GM19397 (cell line): ENCODE measurements at regions not wholly inside any gene's neighbourhood (a gene's known extent, or its start where the extent isn't known, plus 50 kb on each side); places are given as distances from the start of the nearest gene placed in this dataset.
"Not testable (repeated sequence)": the region's sequence is repeated elsewhere in the genome, so short reads cannot be mapped to it uniquely, and the experiment has no call there.

Source experiments
- ATAC-seq: cut with Tn5 transposase; IDR thresholded peaks from one replicate; pipeline ENCODE4 v1.9.1; 2021; ENCODE audit warnings: mild to moderate bottlenecking, moderate library complexity; ENCODE audit not compliant: unreplicated experiment

DNA sequence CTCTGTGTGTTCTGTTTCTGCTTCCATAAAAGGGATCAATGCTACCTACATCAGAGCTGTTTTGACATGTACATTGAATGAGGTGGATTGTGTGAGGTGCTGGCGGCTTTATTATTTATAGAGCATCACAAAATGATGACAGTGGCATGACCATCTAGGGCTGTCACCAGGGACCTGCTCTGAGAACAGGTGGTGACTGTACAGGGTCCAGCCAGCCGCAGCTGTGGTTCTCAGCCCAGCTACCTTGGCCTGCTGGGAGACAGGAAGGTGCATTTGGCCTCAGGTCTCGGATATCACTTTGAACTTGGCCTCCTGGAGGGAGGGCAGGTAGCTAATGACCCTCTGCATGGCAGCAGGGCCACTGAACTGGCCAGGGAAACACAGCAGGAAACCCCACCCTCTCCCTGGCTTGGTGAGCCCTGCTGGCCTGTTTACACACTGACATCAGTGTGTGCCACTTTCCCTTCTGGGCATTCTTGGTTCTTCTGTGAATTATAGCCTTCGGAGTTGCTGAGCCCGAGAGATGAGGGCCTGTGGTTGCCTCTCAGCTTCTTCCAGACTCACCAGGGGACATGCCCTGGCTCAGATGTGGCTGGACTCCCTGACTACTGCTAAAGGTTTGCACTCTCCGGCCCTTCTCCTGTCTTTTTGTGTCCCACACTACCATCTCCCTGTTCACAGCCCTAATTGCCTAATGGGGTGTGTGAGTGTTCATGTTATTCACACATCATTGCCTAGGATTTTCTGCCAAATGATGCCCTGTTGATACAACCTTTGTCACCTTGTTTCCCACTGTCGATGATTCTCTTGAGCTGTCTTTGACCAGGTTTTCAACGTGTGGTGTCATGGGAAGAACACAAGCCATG is 109.2 kb upstream of the RAB12 start:
- no peak for ATAC-seq

DNA sequence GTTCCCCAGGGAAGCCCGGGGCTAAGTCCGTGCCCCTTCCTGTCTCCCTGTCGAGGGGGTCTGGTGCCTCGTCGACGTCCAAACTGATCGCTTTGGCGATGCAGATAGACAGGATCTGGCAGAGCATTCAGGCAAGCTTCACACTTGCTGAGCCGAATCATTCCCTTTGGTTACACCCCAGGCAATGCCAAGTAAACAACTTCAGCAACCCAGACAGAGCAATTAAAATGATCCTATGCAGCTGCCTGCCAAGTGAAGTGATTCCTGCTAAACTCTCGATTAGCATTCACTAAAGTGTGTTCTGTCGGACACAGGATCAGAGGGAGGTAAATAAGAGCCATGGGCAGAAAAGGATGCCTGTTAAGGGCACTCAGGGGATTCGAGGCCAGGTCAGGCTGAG is 108.2 kb upstream of the RAB12 start:
- ATAC-seq, result no peak

DNA sequence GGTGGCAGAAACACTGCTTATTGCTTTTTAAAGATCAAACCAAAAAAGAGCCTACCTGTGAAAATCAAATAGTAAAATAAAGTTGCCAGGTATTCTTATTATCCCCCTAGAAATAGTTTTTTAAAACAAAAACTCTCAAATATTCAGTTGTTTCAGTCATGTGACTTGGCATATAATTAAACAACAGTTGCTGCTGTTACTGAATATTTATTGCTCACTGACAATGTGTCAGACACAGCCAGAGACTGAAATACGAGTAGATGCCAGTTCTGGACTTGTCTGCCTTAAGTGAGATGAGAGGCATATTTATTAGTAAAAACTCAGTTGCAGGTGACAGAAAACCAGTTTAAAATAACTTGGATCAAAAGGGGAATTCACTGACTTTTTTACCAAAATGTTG is 106.0 kb upstream of the RAB12 start:
- no peak for ATAC-seq

DNA sequence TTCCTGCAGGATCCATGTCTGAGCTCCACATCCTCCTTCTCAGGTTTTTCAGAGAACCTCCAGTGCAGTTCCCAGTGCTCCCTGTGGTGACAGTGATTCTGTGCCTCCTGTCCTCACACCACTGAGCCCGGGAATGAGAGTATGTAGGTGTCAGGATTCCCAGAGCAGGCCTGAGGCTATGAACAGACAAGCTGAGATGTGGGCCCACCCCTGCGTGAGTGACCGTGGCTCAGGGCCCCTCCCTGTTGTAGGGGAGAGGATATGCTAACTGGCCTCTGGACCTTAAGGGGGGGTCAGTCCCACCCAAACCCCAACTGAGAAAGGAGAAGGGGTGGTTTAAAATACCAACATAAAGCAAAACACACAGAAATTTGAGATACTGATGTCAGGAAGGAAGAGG is 104.8 kb upstream of the RAB12 start:
- no peak for ATAC-seq

DNA sequence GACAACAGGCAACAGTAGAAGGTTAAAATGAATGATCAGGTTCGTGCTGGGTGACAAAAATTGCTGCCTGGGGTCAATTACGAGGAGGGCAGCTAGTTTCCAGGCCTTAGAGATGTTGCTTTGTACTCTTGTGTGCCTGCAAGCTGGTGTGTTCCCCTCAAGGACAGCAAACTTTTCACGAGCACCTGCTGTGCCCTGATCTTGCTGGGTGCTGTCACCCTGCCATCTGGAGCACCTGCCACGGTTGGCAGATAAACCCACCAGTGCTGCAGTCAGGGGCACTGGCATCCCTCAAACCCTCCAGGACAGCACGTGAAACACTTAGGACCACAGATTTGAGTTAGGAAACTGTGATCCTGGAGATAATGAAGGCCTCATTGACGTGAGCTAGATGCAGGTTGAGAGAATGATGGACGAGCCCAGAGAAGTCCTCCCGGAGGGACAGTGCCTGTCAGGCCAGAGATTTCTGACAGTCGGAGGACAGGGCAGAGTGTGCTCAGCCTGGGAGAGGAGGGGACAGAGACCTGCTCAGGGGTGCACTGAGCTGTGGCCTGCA is 104.3 kb upstream of the RAB12 start:
- ATAC-seq, result no peak

DNA sequence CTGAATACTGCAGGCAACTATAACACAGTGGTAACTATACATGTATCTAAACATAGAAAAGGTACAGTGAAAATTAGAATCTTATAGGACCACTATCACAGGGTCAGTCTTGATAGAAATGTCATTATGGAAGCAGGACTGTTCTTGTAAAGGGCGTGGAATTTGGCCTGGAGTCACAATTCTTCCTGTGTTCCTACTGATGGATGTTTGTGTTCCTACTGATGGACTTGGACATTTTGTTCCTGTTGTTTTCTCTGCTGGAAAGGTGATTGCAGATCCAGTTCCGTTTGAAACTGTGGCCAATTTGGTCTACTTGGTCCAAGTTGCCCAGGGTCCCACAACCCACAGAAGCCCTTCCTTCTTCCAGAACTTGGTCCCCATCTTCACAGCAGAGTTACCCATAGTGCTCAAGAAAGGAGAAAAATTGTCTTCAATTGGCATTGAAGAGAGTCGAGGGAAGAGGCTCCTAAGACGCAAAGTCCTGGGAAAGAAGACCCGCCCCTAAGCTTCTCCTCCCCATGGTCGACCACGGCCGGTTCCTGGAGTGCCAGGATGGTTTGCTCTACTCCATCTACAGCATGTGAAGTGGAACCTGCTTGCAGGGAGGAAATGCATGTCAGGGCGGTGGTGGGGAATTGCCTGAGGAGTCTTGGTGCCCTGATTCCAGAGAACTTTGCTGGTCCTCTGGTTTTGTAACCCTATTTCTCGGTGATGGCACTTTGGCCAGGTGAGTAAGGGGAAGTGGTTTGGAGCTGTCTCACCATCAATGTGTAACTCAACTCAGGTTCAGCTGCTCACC is 102.8 kb upstream of the RAB12 start:
- ATAC-seq, result no peak

DNA sequence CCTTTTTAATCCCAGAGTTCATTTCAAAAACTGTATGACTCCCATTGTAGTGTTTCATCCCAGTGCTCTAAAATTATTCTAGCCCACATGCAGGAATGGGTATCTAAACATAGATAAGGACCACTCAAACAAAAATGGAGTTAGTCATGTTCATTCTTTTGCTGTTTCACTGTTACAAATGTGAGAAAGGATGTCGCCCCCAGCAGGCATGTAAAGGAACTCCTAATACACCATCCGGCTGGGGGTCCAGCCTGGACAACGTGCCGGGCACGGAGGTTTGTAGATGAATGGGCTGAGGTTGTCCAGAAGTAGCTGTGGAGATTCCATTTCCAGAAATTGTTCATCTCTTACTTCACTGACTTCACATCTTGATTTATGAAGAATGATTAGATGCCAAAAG is 101.9 kb upstream of the RAB12 start:
- ATAC-seq, result no peak

DNA sequence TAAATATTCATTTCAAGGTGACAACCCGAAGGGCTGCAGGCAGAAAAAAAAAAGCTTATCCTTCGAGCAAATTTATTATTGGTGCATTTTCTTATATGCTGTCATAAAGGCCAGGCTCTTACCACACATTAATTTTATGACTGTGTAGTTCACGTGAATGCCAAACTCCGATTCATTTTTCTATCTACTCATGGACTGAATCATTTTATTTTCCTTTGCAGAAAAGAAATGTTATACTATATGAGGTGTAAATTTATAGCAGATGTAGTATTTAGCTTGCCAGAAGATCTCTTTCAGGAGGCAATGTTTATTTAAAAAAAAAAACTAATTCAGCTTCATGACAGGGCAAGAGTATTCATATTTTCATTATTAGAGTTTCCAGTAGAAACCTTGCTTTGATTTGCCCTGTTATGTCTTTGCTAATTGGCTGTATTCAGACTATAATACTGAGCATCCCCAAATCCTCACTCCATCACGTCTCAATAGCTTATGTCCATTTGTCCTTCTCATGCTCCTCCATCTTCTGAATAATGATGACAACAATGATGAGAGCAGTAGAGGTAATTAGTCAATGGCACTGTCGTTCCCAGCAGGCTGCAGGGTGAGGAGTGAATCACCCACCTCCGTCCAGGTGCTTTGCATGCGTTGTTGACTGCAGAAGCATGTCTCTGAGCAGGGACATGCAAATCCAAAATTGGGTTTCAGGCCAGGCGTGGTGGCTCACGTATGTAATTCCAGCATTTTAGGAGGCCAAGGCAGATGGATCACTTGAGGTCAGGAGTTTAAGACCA is 101.1 kb upstream of the RAB12 start:
- ATAC-seq, result no peak

DNA sequence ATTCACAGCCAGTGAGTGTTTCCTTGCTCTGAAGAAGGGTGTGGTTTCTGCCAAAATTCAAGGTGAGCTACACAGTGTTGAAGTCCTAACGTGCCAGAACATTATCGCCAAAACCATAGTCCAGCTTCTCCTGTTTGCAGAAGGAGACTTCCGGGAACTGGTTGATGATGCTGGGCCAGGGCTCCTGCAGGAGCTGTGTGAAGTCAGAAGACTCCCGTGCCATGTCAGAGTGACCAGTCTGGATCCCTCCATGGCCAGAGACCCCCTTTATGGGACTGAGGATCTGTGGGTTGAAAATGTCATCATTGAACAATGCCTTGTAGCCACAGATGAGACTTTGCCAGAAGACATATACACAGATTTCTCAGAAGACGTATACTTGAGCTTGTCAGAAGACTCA is 96.0 kb upstream of the RAB12 start:
- no peak for ATAC-seq

DNA sequence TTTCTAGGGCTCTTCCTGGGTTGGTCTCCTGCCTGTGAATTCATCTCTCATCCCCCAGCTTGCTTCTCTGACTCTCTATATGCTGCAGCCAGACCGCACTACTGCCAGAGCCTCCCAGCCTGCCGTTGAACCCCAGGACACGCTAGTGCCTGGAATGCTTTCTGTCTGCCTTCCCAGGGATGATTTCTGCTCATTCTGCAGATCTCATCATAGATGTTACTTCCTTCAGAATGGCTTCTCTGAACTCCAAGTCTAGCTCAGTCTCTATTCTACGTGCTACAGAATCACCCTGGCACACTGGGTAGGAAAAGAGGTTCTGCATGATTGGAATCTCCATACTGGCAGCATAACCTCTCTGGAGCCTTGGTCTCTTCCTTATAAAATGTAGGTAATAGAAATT is 94.8 kb upstream of the RAB12 start:
- ATAC-seq, result no peak

DNA sequence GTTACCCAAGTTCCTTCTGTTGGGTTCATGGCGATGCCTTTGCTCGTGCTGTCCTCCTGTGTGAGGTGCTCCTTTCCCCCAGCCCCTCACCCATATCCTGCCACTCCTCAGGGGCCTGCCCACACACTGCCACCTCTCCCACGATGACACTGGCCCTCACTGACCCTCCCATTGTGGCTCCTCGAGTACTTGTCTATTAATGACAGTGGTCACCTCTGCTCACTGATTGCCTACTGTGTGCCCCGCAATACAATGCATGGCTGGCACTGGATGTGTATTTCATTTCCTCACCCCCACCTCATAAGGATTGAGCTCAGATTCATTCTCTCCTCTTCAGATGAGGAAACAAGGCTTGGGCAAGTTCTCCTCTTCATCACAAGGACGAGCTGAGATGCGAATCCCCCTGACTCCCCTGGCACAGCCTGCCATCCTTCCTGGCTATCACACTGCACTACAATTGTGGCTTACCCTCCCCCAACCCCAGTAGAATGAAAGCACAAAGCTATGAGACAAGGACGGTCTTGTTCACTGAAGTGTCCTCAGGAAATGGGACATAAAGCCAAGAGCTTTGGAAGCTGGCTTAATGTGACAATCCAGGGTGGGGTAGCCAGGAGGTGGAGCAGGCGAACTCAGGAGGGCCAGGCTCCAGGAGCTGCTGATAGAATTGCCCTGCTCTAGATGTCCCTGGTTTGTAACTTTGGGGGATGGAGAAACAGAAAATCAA is 93.9 kb upstream of the RAB12 start:
- no peak for ATAC-seq

DNA sequence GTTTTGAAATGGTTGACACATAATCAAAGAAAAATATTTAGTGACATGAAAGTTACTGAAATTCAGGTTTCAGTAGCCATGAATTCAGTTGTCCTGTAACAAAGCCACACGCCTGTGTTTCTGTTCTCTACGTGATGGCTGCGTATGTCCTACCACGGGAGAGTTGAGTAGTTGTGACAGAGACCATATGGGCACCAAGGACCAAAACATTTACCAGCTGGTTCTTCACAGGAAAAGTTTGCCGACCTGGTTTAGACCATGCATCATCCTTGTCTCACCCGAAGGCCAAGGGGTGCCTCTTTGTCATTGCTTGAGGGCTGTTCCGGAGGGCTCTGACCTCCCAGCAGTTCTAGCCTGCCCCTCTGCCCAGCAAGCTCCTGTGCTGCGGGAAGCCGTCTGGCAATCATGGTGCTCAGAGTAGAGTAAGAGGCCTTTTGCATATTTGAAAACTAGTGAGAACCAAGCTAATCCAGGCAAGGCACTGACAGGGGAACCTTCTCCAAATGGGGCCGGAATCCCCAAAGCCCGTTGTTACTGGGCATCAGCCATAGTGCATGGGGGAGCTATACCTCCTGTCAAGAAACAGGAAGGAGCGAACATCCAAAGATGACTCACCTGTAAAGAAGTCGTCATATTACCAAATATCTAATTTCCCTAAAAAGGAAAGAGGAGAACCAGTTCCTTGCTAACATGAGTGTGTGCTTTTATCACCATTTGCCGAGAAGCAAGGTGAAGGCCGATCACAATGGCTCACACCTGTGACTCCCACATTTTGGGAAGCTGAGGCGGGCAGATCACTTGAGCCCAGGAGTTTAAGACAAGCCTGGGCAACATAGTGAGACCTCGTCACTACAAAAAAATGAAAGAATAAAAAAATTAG is 92.6 kb upstream of the RAB12 start:
- ATAC-seq, result no peak

DNA sequence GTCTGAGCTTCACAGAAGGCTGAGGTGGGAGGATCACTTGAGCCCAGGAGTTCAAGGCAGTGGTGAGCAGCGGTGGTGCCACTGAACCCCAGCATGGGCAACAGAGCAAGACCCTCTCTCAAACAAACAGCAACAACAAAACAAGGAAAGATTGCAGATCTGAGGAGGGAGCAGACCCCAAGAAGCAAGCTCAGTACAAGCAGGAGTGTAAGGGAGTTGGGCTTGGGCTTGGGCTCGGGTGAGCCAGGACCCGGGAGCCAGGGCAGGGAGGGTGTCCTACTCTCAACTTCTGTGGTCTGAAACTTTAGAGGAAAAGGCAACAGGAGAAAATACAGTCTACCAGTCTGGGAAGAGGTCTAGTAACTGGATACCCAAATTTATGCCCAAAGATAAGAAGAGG is 92.0 kb upstream of the RAB12 start:
- no peak for ATAC-seq

DNA sequence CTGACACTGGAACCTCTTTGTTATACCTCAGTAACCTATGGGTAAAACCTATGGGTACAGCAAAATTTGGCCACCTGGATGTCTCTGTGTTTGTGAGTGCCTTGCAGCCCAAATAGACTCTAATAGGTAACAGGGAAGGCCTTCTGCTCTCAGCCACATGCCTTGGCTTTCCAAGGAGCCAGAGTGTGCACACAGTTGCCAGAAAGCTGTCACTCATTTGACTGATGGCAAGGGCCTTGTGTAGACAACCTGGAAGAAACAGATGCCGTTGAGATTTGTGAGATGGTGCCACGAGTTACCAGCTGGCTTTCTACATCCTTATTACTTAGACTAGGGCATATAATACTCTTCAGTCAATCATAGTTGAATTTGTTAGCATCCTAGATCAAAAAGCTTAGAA is 90.1 kb upstream of the RAB12 start:
- ATAC-seq, result no peak

DNA sequence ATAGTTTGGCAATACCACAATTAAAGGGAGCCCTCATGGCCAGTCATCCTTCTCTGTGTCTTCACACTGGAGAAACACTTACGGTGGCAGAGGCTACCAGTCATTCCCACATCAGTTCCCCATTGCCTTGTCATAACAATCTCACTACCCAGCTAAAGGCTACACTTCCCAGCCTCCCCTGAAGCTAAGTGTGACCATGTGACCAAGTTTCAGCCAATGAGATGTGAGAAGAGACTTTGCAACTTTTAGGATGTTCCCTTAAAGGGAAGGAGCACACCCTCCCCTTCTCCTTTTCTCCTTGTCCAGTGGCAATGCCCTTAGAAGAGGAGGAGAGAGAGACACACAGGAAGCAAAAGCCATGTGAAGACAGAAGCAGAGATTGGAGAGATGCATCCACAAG is 89.0 kb upstream of the RAB12 start:
- no peak for ATAC-seq

DNA sequence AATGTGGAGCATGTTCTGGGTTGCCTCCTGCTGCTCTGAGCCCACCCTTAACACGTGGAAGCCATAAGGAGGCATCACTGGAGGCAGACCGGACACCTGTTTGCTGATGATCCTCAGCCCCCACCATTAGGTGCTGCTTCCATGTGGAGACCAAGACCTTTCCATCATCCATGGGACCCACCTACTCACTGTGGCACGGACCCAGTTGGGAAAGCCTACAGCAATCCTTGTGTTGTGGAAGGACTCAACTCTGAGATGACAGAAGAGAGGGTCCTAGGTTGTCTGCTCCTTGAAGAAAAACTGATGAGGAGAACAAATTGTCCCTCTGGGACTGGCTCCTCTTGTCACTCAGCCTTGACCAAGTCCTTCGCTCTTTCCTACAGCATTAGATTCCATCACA is 86.5 kb upstream of the RAB12 start:
- ATAC-seq, result no peak

DNA sequence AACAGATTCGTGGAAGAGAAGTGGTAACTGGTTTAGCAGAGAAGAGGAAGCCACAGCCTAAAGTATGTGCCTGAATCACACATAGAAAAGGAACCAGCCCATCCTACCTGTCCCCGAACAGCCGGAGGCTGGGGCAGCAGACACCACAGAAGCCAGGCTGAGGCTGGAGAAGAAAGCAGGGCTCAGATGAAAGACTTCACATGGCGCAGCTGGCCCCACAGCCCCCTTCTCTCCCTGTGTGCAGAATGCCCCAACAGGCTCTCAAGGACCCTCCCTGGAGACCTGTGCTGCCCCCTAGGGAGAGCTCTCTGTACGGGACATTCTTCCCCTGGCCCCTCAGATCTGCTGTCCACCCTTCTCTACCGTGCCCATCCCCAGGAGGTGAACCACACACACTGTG is 83.5 kb upstream of the RAB12 start:
- no peak for ATAC-seq

DNA sequence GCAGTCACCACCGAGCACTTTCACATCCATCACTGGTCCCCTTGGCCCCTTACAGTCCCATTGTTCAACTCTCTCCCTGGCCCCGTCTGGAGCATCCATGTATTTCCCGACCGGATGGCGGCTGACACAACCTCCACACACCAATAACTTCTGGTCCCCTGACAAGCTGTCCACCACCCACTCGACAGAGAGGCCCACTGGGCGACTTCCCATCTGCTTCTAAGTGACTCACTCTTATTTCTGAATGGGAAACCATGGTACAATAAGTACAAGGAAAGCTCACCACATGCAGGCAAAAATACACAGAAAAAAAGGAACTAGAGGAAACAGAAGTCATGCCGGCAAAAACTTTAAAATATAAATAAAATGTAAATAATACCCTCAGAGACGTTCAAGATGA is 82.9 kb upstream of the RAB12 start:
- no peak for ATAC-seq

DNA sequence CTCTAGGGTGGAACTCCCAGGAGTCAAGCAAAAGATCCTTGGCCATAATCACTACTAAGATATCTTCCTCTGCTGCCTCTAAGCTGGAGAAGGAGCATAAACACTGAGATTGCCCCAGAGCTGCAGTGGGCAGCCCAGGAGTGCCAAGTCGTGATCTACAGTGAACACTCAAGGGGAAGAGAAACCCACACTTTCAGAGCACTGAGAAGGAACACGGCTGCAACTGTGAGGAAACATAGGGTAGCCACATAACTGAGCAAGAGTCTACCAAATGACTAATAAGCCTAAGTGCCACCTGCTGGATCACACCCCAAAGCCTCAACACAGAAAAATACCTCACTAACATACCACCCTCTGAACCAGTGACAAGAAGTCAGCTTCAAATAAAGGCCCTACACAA is 79.6 kb upstream of the RAB12 start:
- no peak for ATAC-seq

DNA sequence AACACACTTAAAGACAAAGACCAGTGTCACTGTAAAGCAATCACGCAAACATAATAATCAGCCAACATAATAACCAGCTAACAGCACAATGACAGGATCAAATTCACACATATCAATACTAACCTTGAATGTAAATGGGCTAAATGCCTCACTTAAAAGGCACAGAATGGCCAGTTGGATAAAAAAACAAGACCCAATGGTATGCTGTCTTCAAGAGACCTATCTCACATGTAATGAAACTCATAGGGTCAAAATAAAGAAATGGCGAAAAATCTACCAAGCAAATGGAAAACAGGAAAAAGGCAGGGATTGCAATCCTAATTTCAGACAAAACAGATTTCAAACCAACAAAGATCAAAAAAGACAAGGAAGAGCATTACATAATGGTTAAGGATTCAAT is 78.2 kb upstream of the RAB12 start:
- not testable (repeated sequence) for ATAC-seq
